ENCODE measurements at regions not wholly inside any gene's neighbourhood (a gene's known extent, or its start where the extent isn't known, plus 50 kb on each side); places are given as distances from the start of the nearest gene placed in this dataset.

GRCh38 chr11:104525416-104525815, 361.5 kb upstream of the PDGFD start:
- in situ Hi-C loops (cut with MboI; ENCODE audit: low sequenced_read_pairs in 4 of 4) = no loop called here
- ATAC-seq = no peak

GRCh38 chr11:104524254-104524653, 360.3 kb upstream of the PDGFD start:
- Histone ChIP-seq H3K4me3 (no peak overlapping the region), H3K27me3 (no peaks in the 10 kb centered on the region), H3K27ac (no peak overlapping the region), H3K36me3 (no peaks in the 10 kb centered on the region), H3K4me1 (peaks cover 0 to 3% of the 10 kb centered on the region in 2 donors), H3K9me3 (no peaks in the 10 kb centered on the region)
- no peak for TF ChIP-seq CTCF (IDR thresholded peaks at IDR 0.05 in 4 of 5, conservative IDR thresholded peaks at IDR 0.05 in 1 of 5)
- no peak for TF ChIP-seq POLR2A (IDR thresholded peaks at IDR 0.05)
- intact Hi-C loops (cut with DNase I; ENCODE audit: low total_unique reads) = no loop called here
- in situ Hi-C loops (cut with MboI; ENCODE audit: low sequenced_read_pairs in 4 of 4) = no loop called here
- ATAC-seq (no peak), DNase-seq (no peak)

More at GRCh38 chr11:104525416-104525815, 361.5 kb upstream of the PDGFD start:
- Histone ChIP-seq H3K36me3 (no peaks in the 10 kb centered on the region), H3K27me3 (no peaks in the 10 kb centered on the region), H3K4me3 (no peak overlapping the region), H3K4me1 (peaks cover 0 to 10% of the 10 kb centered on the region in 2 donors), H3K9me3 (no peaks in the 10 kb centered on the region), H3K27ac (no peak overlapping the region)
- no peak for TF ChIP-seq CTCF (IDR thresholded peaks at IDR 0.05 in 4 of 5, conservative IDR thresholded peaks at IDR 0.05 in 1 of 5)
- intact Hi-C loops (cut with DNase I; ENCODE audit: low total_unique reads) = no loop called here
- no peak for DNase-seq

- Histone ChIP-seq H3K36me3 (no peaks in the 10 kb centered on the region), H3K9me3 (no peaks in the 10 kb centered on the region), H3K4me1 (no peaks in the 10 kb centered on the region), H3K4me3 (no peak overlapping the region), H3K27me3 (no peaks in the 10 kb centered on the region), H3K27ac (no peak overlapping the region)
- in situ Hi-C loops (cut with MboI; ENCODE audit: low sequenced_read_pairs in 4 of 4) (no loop called here), intact Hi-C loops (cut with DNase I; ENCODE audit: low total_unique reads) (no loop called here)
- no peak for ATAC-seq
- TF ChIP-seq CTCF (IDR thresholded peaks at IDR 0.05 in 4 of 5, conservative IDR thresholded peaks at IDR 0.05 in 1 of 5) = no peak
- no peak for TF ChIP-seq POLR2A (IDR thresholded peaks at IDR 0.05)
- no peak for DNase-seq
Measured at GRCh38 chr11:104523611-104524010, 359.7 kb upstream of the PDGFD start.

- no peaks in the 10 kb centered on the region for H3K27me3 ChIP-seq
- no peaks in the 10 kb centered on the region for H3K36me3 ChIP-seq
- H3K27ac ChIP-seq = no peak overlapping the region
- TF ChIP-seq POLR2A (IDR thresholded peaks at IDR 0.05) (no peak), CTCF (IDR thresholded peaks at IDR 0.05 in 4 of 5, conservative IDR thresholded peaks at IDR 0.05 in 1 of 5) (no peak)
- H3K4me3 ChIP-seq = no peak overlapping the region
- no peak for ATAC-seq
- H3K4me1 ChIP-seq = no peaks in the 10 kb centered on the region
- intact Hi-C loops (cut with DNase I; ENCODE audit: low total_unique reads) (no loop called here), in situ Hi-C loops (cut with MboI; ENCODE audit: low sequenced_read_pairs in 4 of 4) (no loop called here)
- no peaks in the 10 kb centered on the region for H3K9me3 ChIP-seq
- no peak for DNase-seq
Measured at GRCh38 chr11:104522650-104523049, 358.7 kb upstream of the PDGFD start.

GRCh38 chr11:104522123-104522522, 358.2 kb upstream of the PDGFD start:
- DNase-seq (no peak), ATAC-seq (no peak)
- no peak for TF ChIP-seq POLR2A (IDR thresholded peaks at IDR 0.05)
- TF ChIP-seq CTCF (IDR thresholded peaks at IDR 0.05 in 4 of 5, conservative IDR thresholded peaks at IDR 0.05 in 1 of 5) = no peak
- no peaks in the 10 kb centered on the region for H3K36me3 ChIP-seq
- no peak overlapping the region for H3K4me3 ChIP-seq
- H3K4me1 ChIP-seq = no peaks in the 10 kb centered on the region
- no peaks in the 10 kb centered on the region for H3K9me3 ChIP-seq
- H3K27ac ChIP-seq = no peak overlapping the region
- in situ Hi-C loops (cut with MboI; ENCODE audit: low sequenced_read_pairs in 4 of 4) (no loop called here), intact Hi-C loops (cut with DNase I; ENCODE audit: low total_unique reads) (no loop called here)
- H3K27me3 ChIP-seq = no peaks in the 10 kb centered on the region
